OCI-LY7 (cell line): ENCODE measurements at regions not wholly inside any gene's neighbourhood (a gene's known extent, or its start where the extent isn't known, plus 50 kb on each side); places are given as distances from the start of the nearest gene placed in this dataset.

Source experiments
- CTCF ChIP-seq: fragments of 200-600 bp; sonication (generic); conservative IDR thresholded peaks from 2 replicates; pipeline ENCODE4 v1.5.1; 2014; ENCODE audit warnings: mild to moderate bottlenecking, antibody characterized with exemption, low read length, moderate library complexity, mixed read lengths
- EZH2phosphoT487 ChIP-seq: fragments of 200-600 bp; sonication (generic); IDR thresholded peaks from 2 replicates; pipeline ENCODE4 v1.6.1; 2018; ENCODE audit warnings: low read depth, borderline replicate concordance, mild to moderate bottlenecking, mixed run types, antibody characterized with exemption, low read length, moderate library complexity, mixed read lengths

GRCh38 chr6:2462831-2463230 lies 217.4 kb upstream of the GMDS start:
- TF ChIP-seq CTCF (no peak), EZH2phosphoT487 (no peak)
